K562 (cell line): ENCODE measurements at regions not wholly inside any gene's neighbourhood (a gene's known extent, or its start where the extent isn't known, plus 50 kb on each side); places are given as distances from the start of the nearest gene placed in this dataset.

Source experiments
- ATAC-seq: fragments of 200-7000 bp; cut with Tn5 transposase; 3 replicates; pipeline ENCODE4 v1.9.1; 2020; ENCODE audit warnings: moderate library complexity
- BruUV-seq: library from RNA; stranded (reverse); fragments of 400-500 nt; replicated peaks from 2 replicates; lab custom pipeline; 2021; lab: Mats Ljungman, UMichigan
- CTCF ChIA-PET: fragments of 300-600 bp; formaldehyde crosslinking; extraction: SDS; loops from one replicate; lab custom pipeline; 2021; ENCODE audit warnings: low intra/inter-chr PET ratio; lab: Yijun Ruan, JAX
- POLR2A ChIA-PET: fragments of 300-600, 350-650 bp; sonication (Branson Sonifier 250); formaldehyde crosslinking; extraction: SDS; loops from one replicate; lab custom pipeline; 2021; ENCODE audit warnings: antibody characterized with exemption, inconsistent platforms; lab: Yijun Ruan, JAX
- DNase-seq, 4 experiments: peaks; one replicate each; pipeline versions ENCODE4 v3.0.0 to v3.0.0-alpha.2; 2011 to 2018; ENCODE audit warnings: low spot score in 3 of 4, mixed read lengths in 3 of 4; ENCODE audit errors: extremely low read depth in 1 of 4
- FAIRE-seq: peaks from 2 replicates; lab custom pipeline; 2011; peaks lifted over from hg19 to GRCh38; lab: Jason Lieb, UNC
- H2AFZ ChIP-seq: 2 replicates; pipeline ENCODE4 v1.6.0; 2011; ENCODE audit warnings: low read depth, low read length, control low read depth, inconsistent platforms
- H3K27ac ChIP-seq: fragments of 200-600 bp; 3 replicates; pipeline ENCODE4 v1.8.0; 2011; ENCODE audit warnings: low read depth, mild to moderate bottlenecking, control low read depth, inconsistent platforms, low read length, moderate library complexity, mixed read lengths; ENCODE audit errors: extremely low read depth
- H3K27me3 ChIP-seq, 2 experiments: fragments of 300-600 bp in 1 of 2; 2 replicates in 1 of 2; 3 replicates in 1 of 2; pipeline versions ENCODE4 v1.6.0 to v1.8.0; 2011; ENCODE audit warnings: inconsistent platforms in 2 of 2, low read length in 2 of 2, mild to moderate bottlenecking in 1 of 2, mixed read lengths in 1 of 2, moderate library complexity in 1 of 2; ENCODE audit not compliant: control insufficient read depth in 2 of 2, insufficient read depth in 2 of 2
- H3K36me3 ChIP-seq: fragments of 300-600 bp; 3 replicates; pipeline ENCODE4 v1.8.0; 2011; ENCODE audit warnings: mild to moderate bottlenecking, low read length, inconsistent platforms; ENCODE audit not compliant: control insufficient read depth, insufficient read depth
- H3K4me1 ChIP-seq, 2 experiments: fragments of 200-600 bp in 1 of 2; replicated peaks in 1 of 2; 2 replicates in 1 of 2; 3 replicates in 1 of 2; pipeline versions ENCODE4 v1.5.1 to v1.8.0; 2011; ENCODE audit warnings: inconsistent platforms in 2 of 2, low read length in 2 of 2, mild to moderate bottlenecking in 1 of 2, mixed read lengths in 1 of 2, moderate library complexity in 1 of 2; ENCODE audit not compliant: control insufficient read depth in 2 of 2, insufficient read depth in 2 of 2
- H3K4me2 ChIP-seq: 2 replicates; pipeline ENCODE4 v1.6.1; 2011; ENCODE audit warnings: low read length, control low read depth, inconsistent platforms, mixed read lengths; ENCODE audit not compliant: insufficient read depth
- H3K4me3 ChIP-seq: fragments of 200-600 bp; sonication (generic), shearing (Covaris generic); 2 replicates; pipeline ENCODE4 v1.5.1; 2016; ENCODE audit warnings: control low read depth, inconsistent platforms
- H3K79me2 ChIP-seq: fragments of 200-600 bp; 3 replicates; pipeline ENCODE4 v1.8.0; 2011; ENCODE audit warnings: low read length, inconsistent platforms; ENCODE audit not compliant: control insufficient read depth, insufficient read depth
- H3K9ac ChIP-seq, 2 experiments: 2 replicates each; pipeline versions ENCODE4 v1.6.0 to v1.6.1; 2011; ENCODE audit warnings: low read depth in 2 of 2, low read length in 2 of 2, control low read depth in 1 of 2, inconsistent platforms in 1 of 2, mild to moderate bottlenecking in 1 of 2, mixed read lengths in 1 of 2; ENCODE audit not compliant: insufficient read depth in 1 of 2
- H3K9me1 ChIP-seq: one replicate; pipeline ENCODE4 v1.6.0; 2011; ENCODE audit warnings: inconsistent platforms, mild to moderate bottlenecking, low read length, moderate library complexity; ENCODE audit not compliant: control insufficient read depth, insufficient read depth
- H3K9me3 ChIP-seq: replicated peaks from 2 replicates; pipeline ENCODE4 v1.5.1; 2011; ENCODE audit warnings: low read depth, low read length, inconsistent platforms; ENCODE audit not compliant: control insufficient read depth, insufficient read depth
- H4K20me1 ChIP-seq: replicated peaks from 2 replicates; pipeline ENCODE4 v1.6.1; 2011; ENCODE audit warnings: low read length, inconsistent platforms, mixed read lengths; ENCODE audit not compliant: control insufficient read depth, insufficient read depth
- MYNN ChIP-seq, 2 experiments: sonication (generic); formaldehyde crosslinking in 1 of 2; IDR thresholded peaks; 2 replicates each; pipeline versions ENCODE4 v1.5.0 to v1.6.1; 2016 to 2020; ENCODE audit warnings: antibody characterized with exemption in 1 of 2, missing genetic modification reagents in 1 of 2
- PHF21A ChIP-seq: fragments of 450-650 bp; IDR thresholded peaks from 2 replicates; pipeline ENCODE4 v1.6.1; 2017; ENCODE audit warnings: low read depth, borderline replicate concordance
- POLR2B ChIP-seq: fragments of 450-650 bp; IDR thresholded peaks from 2 replicates; pipeline ENCODE4 v1.6.1; 2018; ENCODE audit warnings: low read depth; ENCODE audit not compliant: partially characterized antibody
- ZNF217 ChIP-seq: sonication (generic); formaldehyde crosslinking; IDR thresholded peaks from 2 replicates; pipeline ENCODE4 v1.8.0; 2022; ENCODE audit warnings: mild to moderate bottlenecking, missing genetic modification reagents
- WGBS: fragments of 100-300 bp; shearing (Covaris generic); methylation state at CpG from one replicate; pipeline ENCODE4 v1.1.6; 2016; ENCODE audit warnings: low coverage, mixed read lengths; ENCODE audit not compliant: insufficient coverage; ENCODE audit errors: missing lambda C conversion rate; 5-methylcytosine and 5-hydroxymethylcytosine counted together
- in situ Hi-C: fragments of 300-500 bp; cut with MboI; formaldehyde crosslinking; loops from 4 replicates; pipeline ENCODE4 v1.15.0; 2018; ENCODE audit warnings: inconsistent platforms, mixed read lengths
- intact Hi-C: fragments of 100-400 bp; cut with micrococcal nuclease; formaldehyde crosslinking; loops from 2 replicates; pipeline ENCODE4 v1.14.2; 2022
- TF ChIP-seq, protein P1 (sequence below), 2 experiments: IDR thresholded peaks; 2 replicates each; pipeline ENCODE4 v1.6.1; 2011; ENCODE audit warnings: borderline replicate concordance in 1 of 2, control low read depth in 1 of 2, low read depth in 1 of 2, low read length in 1 of 2, mild to moderate bottlenecking in 1 of 2, mixed read lengths in 1 of 2, moderate library complexity in 1 of 2; ENCODE audit not compliant: insufficient read depth in 1 of 2, insufficient read length in 1 of 2, poor library complexity in 1 of 2, severe bottlenecking in 1 of 2; ENCODE audit errors: extremely low read depth in 1 of 2
- TF ChIP-seq, protein P2 (sequence below): sonication (generic); formaldehyde crosslinking; IDR thresholded peaks from 2 replicates; pipeline ENCODE4 v1.8.1; 2023; ENCODE audit warnings: mild to moderate bottlenecking, missing genetic modification reagents
- TF ChIP-seq, protein P3 (sequence below): fragments of 250-450 bp; sonication (Bioruptor Pico); IDR thresholded peaks from 2 replicates; pipeline ENCODE4 v1.4.0; 2020

DNA sequence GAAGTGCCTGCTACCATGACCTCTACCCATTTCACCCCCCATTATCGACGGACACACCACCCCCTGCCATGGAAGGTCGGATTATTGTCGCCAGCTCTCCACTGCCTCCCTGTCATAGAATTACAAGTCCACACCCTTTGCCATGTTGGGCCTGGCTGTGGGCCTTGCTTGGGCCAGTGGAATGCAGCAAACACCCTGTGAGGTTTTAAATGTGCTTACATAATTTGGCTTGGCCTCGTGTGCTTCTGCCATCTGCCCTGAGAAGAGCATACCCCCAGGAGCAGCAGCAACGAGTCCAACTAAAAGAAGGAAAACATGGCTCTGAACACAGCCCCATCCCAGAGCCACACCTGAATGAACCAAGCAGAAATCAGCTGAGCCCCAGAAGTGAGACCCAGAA lies 94.1 kb upstream of the PRDM11 start (continued):
- TF ChIP-seq, protein P1, sequence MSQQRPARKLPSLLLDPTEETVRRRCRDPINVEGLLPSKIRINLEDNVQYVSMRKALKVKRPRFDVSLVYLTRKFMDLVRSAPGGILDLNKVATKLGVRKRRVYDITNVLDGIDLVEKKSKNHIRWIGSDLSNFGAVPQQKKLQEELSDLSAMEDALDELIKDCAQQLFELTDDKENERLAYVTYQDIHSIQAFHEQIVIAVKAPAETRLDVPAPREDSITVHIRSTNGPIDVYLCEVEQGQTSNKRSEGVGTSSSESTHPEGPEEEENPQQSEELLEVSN (IDR thresholded peaks at IDR 0.05; ENCODE audit: borderline replicate concordance in 1 of 2, extremely low read depth in 1 of 2, insufficient read depth in 1 of 2, insufficient read length in 1 of 2, low read depth in 1 of 2, low read length in 1 of 2, poor library complexity in 1 of 2, severe bottlenecking in 1 of 2) = no peak

DNA sequence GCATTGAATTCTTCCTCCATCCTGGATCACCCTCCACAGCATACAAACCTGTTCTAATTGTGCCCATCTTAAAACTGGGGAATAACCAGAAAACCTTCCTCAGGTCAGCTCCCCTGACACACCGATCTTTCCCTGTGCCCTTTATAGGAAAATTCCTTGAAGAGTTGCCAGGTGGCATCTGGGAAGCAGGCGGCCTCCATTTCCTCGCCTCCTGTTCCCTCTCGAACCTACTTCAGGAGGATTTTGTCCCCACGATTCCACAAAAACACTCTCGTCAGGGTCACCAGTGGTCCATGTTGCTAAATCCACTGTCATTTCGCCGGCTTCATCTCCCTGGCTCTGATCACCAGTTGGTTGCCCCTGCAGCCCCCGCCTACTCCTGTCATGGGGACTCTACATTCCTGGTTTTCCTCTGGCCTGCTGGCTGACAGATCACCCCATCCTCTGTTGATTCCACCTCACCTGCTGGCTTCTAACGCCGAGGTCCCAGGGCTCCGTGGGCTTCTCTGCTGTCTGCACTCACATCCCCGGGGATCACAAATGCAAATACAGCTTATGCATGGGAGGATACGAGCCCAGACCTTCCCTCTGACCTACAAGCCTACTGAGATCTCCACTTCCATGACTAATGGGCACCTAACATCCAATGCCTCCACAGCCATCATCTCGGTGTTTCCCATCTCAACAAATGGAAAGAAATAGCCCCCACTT lies 92.5 kb upstream of the PRDM11 start:
- no TSS peak for BruUV-seq
- Histone ChIP-seq H3K4me3 (no peak overlapping the region), H3K9me1 (no peaks in the 10 kb centered on the region), H3K9me3 (no peaks in the 10 kb centered on the region), H3K27me3 (peaks cover 0 to 32% of the 10 kb centered on the region in 2 experiments; a peak in 4 of 5 replicates), H4K20me1 (no peaks in the 10 kb centered on the region), H3K9ac (no peak overlapping the region), H3K4me2 (no peak overlapping the region), H3K4me1 (no peaks in the 10 kb centered on the region), H3K36me3 (no peaks in the 10 kb centered on the region), H3K79me2 (no peaks in the 10 kb centered on the region), H2AFZ (no peak overlapping the region), H3K27ac (no peak overlapping the region)
- DNase-seq (no peak), ATAC-seq (no peak), FAIRE-seq (no peak)
- ChIA-PET CTCF (no interaction called here), POLR2A (no interaction called here)
- in situ Hi-C loops = no loop called here
- TF ChIP-seq, protein P2, sequence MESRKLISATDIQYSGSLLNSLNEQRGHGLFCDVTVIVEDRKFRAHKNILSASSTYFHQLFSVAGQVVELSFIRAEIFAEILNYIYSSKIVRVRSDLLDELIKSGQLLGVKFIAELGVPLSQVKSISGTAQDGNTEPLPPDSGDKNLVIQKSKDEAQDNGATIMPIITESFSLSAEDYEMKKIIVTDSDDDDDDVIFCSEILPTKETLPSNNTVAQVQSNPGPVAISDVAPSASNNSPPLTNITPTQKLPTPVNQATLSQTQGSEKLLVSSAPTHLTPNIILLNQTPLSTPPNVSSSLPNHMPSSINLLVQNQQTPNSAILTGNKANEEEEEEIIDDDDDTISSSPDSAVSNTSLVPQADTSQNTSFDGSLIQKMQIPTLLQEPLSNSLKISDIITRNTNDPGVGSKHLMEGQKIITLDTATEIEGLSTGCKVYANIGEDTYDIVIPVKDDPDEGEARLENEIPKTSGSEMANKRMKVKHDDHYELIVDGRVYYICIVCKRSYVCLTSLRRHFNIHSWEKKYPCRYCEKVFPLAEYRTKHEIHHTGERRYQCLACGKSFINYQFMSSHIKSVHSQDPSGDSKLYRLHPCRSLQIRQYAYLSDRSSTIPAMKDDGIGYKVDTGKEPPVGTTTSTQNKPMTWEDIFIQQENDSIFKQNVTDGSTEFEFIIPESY = no peak
- no peak for TF ChIP-seq MYNN (IDR thresholded peaks at IDR 0.05)
- TF ChIP-seq MYNN (CRISPR knock-in tag; IDR thresholded peaks at IDR 0.05) = no peak
- no peak for TF ChIP-seq POLR2B
- TF ChIP-seq PHF21A = no peak
- TF ChIP-seq ZNF217 (CRISPR knock-in tag) = no peak
- TF ChIP-seq, protein P3, sequence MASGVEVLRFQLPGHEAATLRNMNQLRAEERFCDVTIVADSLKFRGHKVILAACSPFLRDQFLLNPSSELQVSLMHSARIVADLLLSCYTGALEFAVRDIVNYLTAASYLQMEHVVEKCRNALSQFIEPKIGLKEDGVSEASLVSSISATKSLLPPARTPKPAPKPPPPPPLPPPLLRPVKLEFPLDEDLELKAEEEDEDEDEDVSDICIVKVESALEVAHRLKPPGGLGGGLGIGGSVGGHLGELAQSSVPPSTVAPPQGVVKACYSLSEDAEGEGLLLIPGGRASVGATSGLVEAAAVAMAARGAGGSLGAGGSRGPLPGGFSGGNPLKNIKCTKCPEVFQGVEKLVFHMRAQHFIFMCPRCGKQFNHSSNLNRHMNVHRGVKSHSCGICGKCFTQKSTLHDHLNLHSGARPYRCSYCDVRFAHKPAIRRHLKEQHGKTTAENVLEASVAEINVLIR (CRISPR knock-in tag) = no peak
- intact Hi-C loops = no loop called here
- WGBS = under 1% methylated on average over 15 of the region's 15 CpGs
